Smooth muscle cell (in vitro differentiated cells): ENCODE measurements at regions not wholly inside any gene's neighbourhood (a gene's known extent, or its start where the extent isn't known, plus 50 kb on each side); places are given as distances from the start of the nearest gene placed in this dataset.

Experiments
- DNase-seq: peaks from one replicate; lab custom pipeline; 2025; ENCODE audit not compliant: unreplicated experiment; lab: John Stamatoyannopoulos, UW
- H2AFZ ChIP-seq: fragments of 200-600 bp; sonication (generic); 2 replicates; pipeline ENCODE4 v1.6.0; 2016; ENCODE audit warnings: antibody characterized with exemption, low read depth, mild to moderate bottlenecking
- H3F3A ChIP-seq: fragments of 200-600 bp; sonication (generic); 2 replicates; pipeline ENCODE4 v1.6.0; 2017; ENCODE audit warnings: antibody characterized with exemption, low read depth
- H3K27ac ChIP-seq: fragments of 200-600 bp; sonication (generic); 2 replicates; pipeline ENCODE4 v1.5.1; 2016; ENCODE audit warnings: low read depth, mild to moderate bottlenecking
- H3K27me3 ChIP-seq: fragments of 200-600 bp; sonication (generic); 2 replicates; pipeline ENCODE4 v1.6.1; 2016; ENCODE audit warnings: low read depth, mild to moderate bottlenecking
- H3K36me3 ChIP-seq: fragments of 200-600 bp; sonication (generic); 2 replicates; pipeline ENCODE4 v1.5.1; 2016; ENCODE audit warnings: low read depth
- H3K4me1 ChIP-seq: fragments of 200-600 bp; sonication (generic); 2 replicates; pipeline ENCODE4 v1.5.1; 2016; ENCODE audit warnings: low read depth
- H3K4me2 ChIP-seq: fragments of 200-600 bp; sonication (generic); 2 replicates; pipeline ENCODE4 v1.6.0; 2016; ENCODE audit warnings: mild to moderate bottlenecking
- H3K4me3 ChIP-seq: fragments of 200-600 bp; sonication (generic); 2 replicates; pipeline ENCODE4 v1.5.1; 2016; ENCODE audit warnings: mild to moderate bottlenecking
- H3K79me2 ChIP-seq: fragments of 200-600 bp; sonication (generic); 2 replicates; pipeline ENCODE4 v1.6.0; 2016; ENCODE audit warnings: low read depth, mild to moderate bottlenecking
- H3K9ac ChIP-seq: fragments of 200-600 bp; sonication (generic); 2 replicates; pipeline ENCODE4 v1.6.0; 2016; ENCODE audit warnings: low read depth
- H3K9me3 ChIP-seq: fragments of 200-600 bp; sonication (generic); replicated peaks from 2 replicates; pipeline ENCODE4 v1.5.1; 2016; ENCODE audit warnings: low read depth
- H4K20me1 ChIP-seq: fragments of 200-600 bp; sonication (generic); 2 replicates; pipeline ENCODE4 v1.6.0; 2016; ENCODE audit warnings: low read depth
- WGBS: methylation state at CpG from one replicate; pipeline ENCODE4 v1.1.7; 2016; ENCODE audit warnings: low lambda C conversion rate; 5-methylcytosine and 5-hydroxymethylcytosine counted together
- TF ChIP-seq, protein P1 (sequence below): fragments of 200-600 bp; sonication (generic); IDR thresholded peaks from 2 replicates; pipeline ENCODE4 v1.5.1; 2017; ENCODE audit warnings: borderline replicate concordance, mild to moderate bottlenecking, antibody characterized with exemption; ENCODE audit not compliant: insufficient read depth, poor library complexity, severe bottlenecking

- WGBS = 85% methylated on average over 1 of the region's 1 CpG
- TF ChIP-seq, protein P1, sequence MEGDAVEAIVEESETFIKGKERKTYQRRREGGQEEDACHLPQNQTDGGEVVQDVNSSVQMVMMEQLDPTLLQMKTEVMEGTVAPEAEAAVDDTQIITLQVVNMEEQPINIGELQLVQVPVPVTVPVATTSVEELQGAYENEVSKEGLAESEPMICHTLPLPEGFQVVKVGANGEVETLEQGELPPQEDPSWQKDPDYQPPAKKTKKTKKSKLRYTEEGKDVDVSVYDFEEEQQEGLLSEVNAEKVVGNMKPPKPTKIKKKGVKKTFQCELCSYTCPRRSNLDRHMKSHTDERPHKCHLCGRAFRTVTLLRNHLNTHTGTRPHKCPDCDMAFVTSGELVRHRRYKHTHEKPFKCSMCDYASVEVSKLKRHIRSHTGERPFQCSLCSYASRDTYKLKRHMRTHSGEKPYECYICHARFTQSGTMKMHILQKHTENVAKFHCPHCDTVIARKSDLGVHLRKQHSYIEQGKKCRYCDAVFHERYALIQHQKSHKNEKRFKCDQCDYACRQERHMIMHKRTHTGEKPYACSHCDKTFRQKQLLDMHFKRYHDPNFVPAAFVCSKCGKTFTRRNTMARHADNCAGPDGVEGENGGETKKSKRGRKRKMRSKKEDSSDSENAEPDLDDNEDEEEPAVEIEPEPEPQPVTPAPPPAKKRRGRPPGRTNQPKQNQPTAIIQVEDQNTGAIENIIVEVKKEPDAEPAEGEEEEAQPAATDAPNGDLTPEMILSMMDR = no peak
- DNase-seq = no peak
- Histone ChIP-seq H3K9me3 (no peaks in the 10 kb centered on the region), H3K36me3 (no peaks in the 10 kb centered on the region), H3F3A (no peaks in the 10 kb centered on the region), H3K4me3 (no peak overlapping the region), H3K27me3 (no peaks in the 10 kb centered on the region), H3K4me1 (no peaks in the 10 kb centered on the region), H3K9ac (no peak overlapping the region), H4K20me1 (no peaks in the 10 kb centered on the region), H3K4me2 (no peak overlapping the region), H2AFZ (no peak overlapping the region), H3K27ac (no peak overlapping the region), H3K79me2 (no peaks in the 10 kb centered on the region)
These were observed 292.5 kb downstream of the SLITRK1 start for GRCh38 chr13:83589814-83590213.

- DNase-seq = no peak
- H3K9me3 ChIP-seq = no peaks in the 10 kb centered on the region
- no peak overlapping the region for H3K9ac ChIP-seq
- no peaks in the 10 kb centered on the region for H3K4me1 ChIP-seq
- H3K4me3 ChIP-seq = no peak overlapping the region
- no peaks in the 10 kb centered on the region for H3F3A ChIP-seq
- no peaks in the 10 kb centered on the region for H4K20me1 ChIP-seq
- 88% methylated on average over 2 of the region's 2 CpGs for WGBS
- TF ChIP-seq, protein P1 = no peak
- no peaks in the 10 kb centered on the region for H3K36me3 ChIP-seq
- H3K27me3 ChIP-seq = no peaks in the 10 kb centered on the region
- H3K4me2 ChIP-seq = no peak overlapping the region
- H2AFZ ChIP-seq = no peak overlapping the region
- no peaks in the 10 kb centered on the region for H3K79me2 ChIP-seq
- H3K27ac ChIP-seq = no peak overlapping the region
These were observed 305.1 kb downstream of the SLITRK1 start for GRCh38 chr13:83577183-83577582.

DNA sequence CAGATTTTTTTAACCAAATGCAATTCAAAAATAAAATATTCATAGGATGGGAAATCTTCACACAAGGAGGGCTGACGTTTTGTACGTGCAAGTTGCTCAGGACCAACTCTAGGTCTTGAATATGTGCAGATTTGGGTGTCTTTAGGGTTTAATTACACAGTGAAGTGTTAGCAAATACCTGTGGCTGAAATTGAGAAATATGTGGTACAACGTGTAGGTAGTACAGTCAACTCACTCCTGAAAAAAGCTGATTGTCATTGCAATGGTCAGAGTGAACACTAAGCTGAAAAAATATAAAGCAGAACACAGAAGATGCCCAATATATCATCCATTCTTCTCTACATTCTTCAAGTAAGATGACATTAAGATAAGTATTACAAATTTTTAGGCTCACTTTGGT is 314.3 kb downstream of the SLITRK1 start:
- H3F3A ChIP-seq = no peaks in the 10 kb centered on the region
- no peaks in the 10 kb centered on the region for H3K9me3 ChIP-seq
- TF ChIP-seq, protein P1 = no peak
- H2AFZ ChIP-seq = no peak overlapping the region
- H3K4me1 ChIP-seq = no peaks in the 10 kb centered on the region
- H3K9ac ChIP-seq = no peak overlapping the region
- no peaks in the 10 kb centered on the region for H3K79me2 ChIP-seq
- H3K27me3 ChIP-seq = no peaks in the 10 kb centered on the region
- DNase-seq = no peak
- no peaks in the 10 kb centered on the region for H3K36me3 ChIP-seq
- no peak overlapping the region for H3K27ac ChIP-seq
- no peaks in the 10 kb centered on the region for H4K20me1 ChIP-seq
- H3K4me3 ChIP-seq = no peak overlapping the region
- no peak overlapping the region for H3K4me2 ChIP-seq
- WGBS = 68% methylated on average over 3 of the region's 3 CpGs

GRCh38 chr13:83563499-83563898 is 318.8 kb downstream of the SLITRK1 start:
- Histone ChIP-seq H3K4me1 (no peaks in the 10 kb centered on the region), H3K27ac (no peak overlapping the region), H3K4me3 (no peak overlapping the region), H3F3A (no peaks in the 10 kb centered on the region), H4K20me1 (no peaks in the 10 kb centered on the region), H3K9me3 (no peaks in the 10 kb centered on the region), H3K36me3 (no peaks in the 10 kb centered on the region), H3K9ac (no peak overlapping the region), H2AFZ (no peak overlapping the region), H3K79me2 (no peaks in the 10 kb centered on the region), H3K27me3 (no peaks in the 10 kb centered on the region), H3K4me2 (no peak overlapping the region)
- WGBS = 70% methylated on average over 5 of the region's 5 CpGs
- no peak for DNase-seq
- TF ChIP-seq, protein P1 = no peak
